GM12873 (cell line): ENCODE measurements at regions not wholly inside any gene's neighbourhood (a gene's known extent, or its start where the extent isn't known, plus 50 kb on each side); places are given as distances from the start of the nearest gene placed in this dataset.

Source experiments
- TF ChIP-seq, protein P1 (sequence below): IDR thresholded peaks from 2 replicates; pipeline ENCODE4 v1.5.1; 2012; ENCODE audit warnings: low read depth, mild to moderate bottlenecking, moderate library complexity, low read length, control low read depth; ENCODE audit not compliant: insufficient read depth; ENCODE audit errors: missing control alignments

DNA sequence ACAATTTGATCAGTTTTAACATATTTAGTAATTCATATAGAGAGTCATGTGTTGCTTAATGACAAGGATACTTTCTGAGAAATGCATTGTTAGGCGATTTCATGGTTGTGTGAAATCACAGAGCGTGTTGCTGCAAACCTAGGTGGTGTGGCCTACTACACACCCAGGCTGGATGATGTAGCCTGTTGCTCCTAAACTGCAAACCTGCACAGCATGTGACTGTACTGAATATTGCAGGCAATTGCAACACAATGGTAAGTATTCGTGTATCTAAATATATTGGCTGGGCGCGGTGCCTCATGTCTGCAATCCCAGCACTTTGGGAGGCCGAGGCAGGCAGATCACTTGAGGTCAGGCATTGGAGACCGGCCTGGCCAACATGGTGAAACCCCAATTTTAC is 73.7 kb upstream of the BAIAP2L1 start:
- TF ChIP-seq, protein P1, sequence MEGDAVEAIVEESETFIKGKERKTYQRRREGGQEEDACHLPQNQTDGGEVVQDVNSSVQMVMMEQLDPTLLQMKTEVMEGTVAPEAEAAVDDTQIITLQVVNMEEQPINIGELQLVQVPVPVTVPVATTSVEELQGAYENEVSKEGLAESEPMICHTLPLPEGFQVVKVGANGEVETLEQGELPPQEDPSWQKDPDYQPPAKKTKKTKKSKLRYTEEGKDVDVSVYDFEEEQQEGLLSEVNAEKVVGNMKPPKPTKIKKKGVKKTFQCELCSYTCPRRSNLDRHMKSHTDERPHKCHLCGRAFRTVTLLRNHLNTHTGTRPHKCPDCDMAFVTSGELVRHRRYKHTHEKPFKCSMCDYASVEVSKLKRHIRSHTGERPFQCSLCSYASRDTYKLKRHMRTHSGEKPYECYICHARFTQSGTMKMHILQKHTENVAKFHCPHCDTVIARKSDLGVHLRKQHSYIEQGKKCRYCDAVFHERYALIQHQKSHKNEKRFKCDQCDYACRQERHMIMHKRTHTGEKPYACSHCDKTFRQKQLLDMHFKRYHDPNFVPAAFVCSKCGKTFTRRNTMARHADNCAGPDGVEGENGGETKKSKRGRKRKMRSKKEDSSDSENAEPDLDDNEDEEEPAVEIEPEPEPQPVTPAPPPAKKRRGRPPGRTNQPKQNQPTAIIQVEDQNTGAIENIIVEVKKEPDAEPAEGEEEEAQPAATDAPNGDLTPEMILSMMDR = no peak

DNA sequence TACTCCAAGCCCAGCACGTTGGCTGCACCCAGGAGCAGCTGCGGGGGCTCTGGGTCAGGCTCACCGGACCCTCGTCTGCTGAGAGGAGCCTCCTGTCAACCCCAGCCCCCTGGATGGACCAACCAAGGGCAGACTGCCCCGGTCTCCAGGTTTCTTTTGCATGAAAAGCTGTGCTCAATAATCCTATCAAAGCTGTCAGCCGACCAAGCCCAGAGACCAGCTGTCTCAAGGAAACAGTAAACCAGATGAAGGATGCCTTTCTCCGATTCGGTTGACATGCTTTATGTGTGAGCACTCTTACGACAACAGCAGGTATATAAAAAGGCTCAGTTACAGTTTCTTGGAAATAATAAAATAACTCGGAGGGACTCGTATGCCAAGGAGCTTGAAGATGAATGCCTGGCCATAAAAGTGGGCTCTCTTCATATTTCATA is 71.6 kb upstream of the BAIAP2L1 start:
- TF ChIP-seq, protein P1 = no peak

DNA sequence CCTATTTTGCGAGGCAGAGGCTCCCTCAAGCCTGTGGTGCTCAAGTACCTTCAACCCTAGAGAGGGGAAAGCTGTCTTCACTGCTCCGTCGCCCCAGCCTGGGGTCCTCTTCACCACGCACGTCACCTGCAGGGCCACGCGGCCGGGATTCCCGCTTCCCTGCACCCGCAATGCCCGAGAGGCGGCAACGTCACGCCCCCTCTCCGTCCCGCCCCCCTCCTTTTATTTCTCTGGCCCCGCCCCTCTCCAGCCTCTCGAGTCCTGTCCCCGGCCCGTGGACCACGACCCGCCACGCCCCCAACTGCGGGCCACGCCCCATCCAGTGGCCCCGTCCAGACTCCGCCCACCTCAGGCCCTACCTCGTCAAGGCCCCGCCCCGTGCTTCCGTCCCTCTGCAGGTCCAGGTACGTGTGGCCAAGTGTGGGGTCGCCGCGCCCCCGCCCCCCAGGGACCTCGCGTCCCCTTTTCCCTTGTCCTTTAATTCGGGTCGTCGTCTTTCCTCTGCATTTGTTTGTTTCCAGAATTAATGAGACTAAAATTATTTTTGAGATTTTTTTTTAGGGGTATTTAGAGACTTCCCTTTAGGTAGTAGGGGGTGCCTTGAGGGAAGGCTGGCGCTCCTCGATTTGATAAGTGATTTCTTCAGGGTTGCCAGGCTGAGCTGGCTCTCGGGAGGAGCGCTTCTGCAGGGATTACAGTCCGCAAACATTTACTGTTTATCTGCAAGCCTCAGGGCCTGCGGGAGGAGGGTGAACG is 69.8 kb upstream of the BAIAP2L1 start:
- TF ChIP-seq, protein P1 = no peak

DNA sequence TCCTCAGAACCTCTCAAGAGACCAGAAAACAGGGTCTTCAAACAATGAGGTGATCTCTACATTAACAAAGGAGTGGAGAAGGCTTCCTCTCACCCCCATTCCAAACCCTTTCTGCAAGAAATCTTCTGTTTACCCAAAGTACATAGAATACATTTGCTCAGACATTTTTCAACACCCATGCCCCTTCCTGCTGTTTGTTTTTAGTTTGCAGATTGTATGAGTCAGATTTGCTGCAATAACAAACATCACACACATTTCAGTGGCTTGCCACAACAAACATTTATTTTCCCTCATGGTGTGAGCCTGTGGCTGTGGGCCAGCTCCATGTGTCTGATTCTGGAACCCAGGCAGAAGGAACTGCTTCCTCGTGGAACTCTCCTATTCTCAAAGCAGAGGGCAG is 68.2 kb upstream of the BAIAP2L1 start:
- TF ChIP-seq, protein P1 = no peak

DNA sequence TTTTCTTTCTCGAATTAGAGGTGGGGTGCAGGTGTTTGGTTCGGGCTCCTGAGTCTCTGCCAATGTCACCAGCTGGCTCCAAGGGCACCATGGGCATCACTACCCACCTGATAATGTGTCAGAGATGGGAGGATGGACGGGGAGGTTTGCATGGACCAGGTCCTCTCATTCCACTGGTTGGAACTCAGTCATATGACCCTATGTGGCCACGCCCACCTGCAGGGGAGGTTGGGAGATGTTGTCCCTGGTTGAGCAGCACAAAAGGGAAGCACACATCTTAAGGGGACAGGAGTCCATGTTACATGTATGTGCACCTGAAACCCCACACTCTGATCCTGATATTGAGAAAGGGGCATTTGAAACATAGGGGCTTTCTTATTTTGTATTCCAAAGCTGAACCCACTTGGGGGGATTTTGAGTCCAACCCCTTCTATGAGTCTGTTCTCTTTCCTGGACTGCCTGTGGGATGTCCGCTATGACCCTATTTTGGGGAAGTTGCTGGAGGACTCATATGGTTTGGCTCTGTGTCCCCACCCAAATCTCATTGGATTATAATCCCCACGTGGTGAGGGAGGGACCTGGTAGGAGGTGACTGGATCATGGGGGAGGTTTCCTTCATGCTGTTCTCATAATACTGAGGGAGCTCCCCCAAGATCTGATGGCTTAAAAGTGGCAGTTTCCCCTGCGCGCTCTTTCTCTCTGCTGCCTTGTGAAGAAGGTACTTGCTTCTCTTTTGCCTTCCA is 66.9 kb upstream of the BAIAP2L1 start:
- TF ChIP-seq, protein P1 = no peak

DNA sequence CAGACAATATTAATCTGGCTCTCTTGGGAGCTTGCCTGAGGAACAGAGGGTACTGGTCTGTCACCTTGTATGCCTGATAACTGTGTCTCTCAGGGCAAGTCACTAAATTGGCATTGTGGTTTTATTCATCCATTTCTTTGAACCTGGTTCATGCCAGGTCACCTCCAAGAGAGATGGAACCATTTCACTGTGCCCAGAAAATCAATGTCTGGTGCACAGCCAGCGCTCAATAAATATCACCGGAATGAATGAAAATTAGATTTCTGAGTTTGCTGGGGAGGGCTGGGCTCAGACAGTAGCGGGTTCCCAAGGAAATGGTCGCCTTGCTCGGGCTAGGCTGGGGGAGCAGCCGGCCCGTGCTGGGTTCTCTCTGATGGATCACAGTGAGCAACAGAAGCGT is 64.1 kb upstream of the BAIAP2L1 start:
- TF ChIP-seq, protein P1 = no peak

DNA sequence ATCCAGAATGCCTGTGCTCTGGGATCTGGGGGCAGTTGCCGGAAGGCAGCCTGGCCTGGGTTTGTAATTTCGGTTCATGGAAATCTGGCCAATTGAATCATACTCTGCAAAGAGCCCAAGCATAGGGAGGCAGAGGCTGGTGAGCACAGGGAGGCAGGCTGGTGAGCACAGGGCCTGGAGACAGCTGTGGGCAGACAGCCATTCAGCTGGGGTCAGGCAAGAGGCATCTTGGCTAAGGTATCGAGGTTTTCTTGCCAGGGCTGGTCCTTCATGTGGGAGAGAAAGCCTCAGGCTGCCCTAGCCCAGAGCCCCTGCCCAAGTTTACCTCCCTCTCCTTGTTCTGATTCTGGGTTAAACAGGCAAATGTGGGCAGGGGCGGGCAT is 63.7 kb upstream of the BAIAP2L1 start:
- TF ChIP-seq, protein P1 = no peak
